T-cell (primary cell): ENCODE measurements at regions not wholly inside any gene's neighbourhood (a gene's known extent, or its start where the extent isn't known, plus 50 kb on each side); places are given as distances from the start of the nearest gene placed in this dataset.

ENCODE experiments used
- ATAC-seq, 4 experiments: fragments of 200-7000 bp in 3 of 4; fragments of 150-1000 bp in 1 of 4; cut with Tn5 transposase; replicated peaks in 1 of 4; 1 replicate in 3 of 4; 2 replicates in 1 of 4; pipeline ENCODE4 v1.10.0; 2021; ENCODE audit warnings: moderate library complexity in 3 of 4, mild to moderate bottlenecking in 2 of 4, moderate number of reproducible peaks in 1 of 4
- CTCF ChIA-PET, 2 donors: fragments of 300-600 bp; sonication (Branson Sonifier 250); formaldehyde crosslinking; loops; one replicate each; lab custom pipeline; 2022; ENCODE audit warnings: antibody characterized with exemption in 2 of 2; lab: Charles Lee
- POLR2A ChIA-PET, 2 donors: fragments of 300-600 bp; sonication (Branson Sonifier 250); formaldehyde crosslinking; loops; one replicate each; lab custom pipeline; 2022; ENCODE audit warnings: antibody characterized with exemption in 2 of 2; lab: Charles Lee
- DNase-seq, 35 experiments: peaks; one replicate each; pipeline versions ENCODE4 v3.0.0 to v3.0.0-alpha.2; 2013 to 2023
- H3K27ac ChIP-seq: one replicate; pipeline ENCODE4 v1.5.1; 2013; ENCODE audit warnings: low read length
- H3K27me3 ChIP-seq, 2 experiments: replicated peaks in 1 of 2; 1 replicate in 1 of 2; 2 replicates in 1 of 2; pipeline versions ENCODE4 v1.6.1 to v1.7.0; 2013; ENCODE audit warnings: low read length in 1 of 2, mixed read lengths in 1 of 2; ENCODE audit not compliant: control insufficient read depth in 2 of 2, insufficient read depth in 2 of 2; ENCODE audit errors: extremely low read depth in 1 of 2
- H3K36me3 ChIP-seq, 2 donors: 1 replicate in 1 of 2; 2 replicates in 1 of 2; pipeline versions ENCODE4 v1.6.1 to v1.7.0; 2013; ENCODE audit warnings: low read length in 1 of 2; ENCODE audit not compliant: control insufficient read depth in 2 of 2, insufficient read depth in 1 of 2; ENCODE audit errors: extremely low read depth in 1 of 2
- H3K4me1 ChIP-seq, 2 experiments: 1 replicate in 1 of 2; 2 replicates in 1 of 2; pipeline versions ENCODE4 v1.6.1 to v1.7.0; 2013; ENCODE audit warnings: low read length in 2 of 2, mixed read lengths in 1 of 2; ENCODE audit not compliant: insufficient read depth in 2 of 2, control insufficient read depth in 1 of 2; ENCODE audit errors: extremely low read depth in 1 of 2
- H3K4me3 ChIP-seq, 2 donors: 1 replicate in 1 of 2; 2 replicates in 1 of 2; pipeline versions ENCODE4 v1.5.1 to v1.7.0; 2013; ENCODE audit warnings: mild to moderate bottlenecking in 2 of 2, low read length in 1 of 2, moderate library complexity in 1 of 2; ENCODE audit not compliant: control insufficient read depth in 1 of 2; ENCODE audit errors: extremely low read depth in 1 of 2
- H3K9me3 ChIP-seq: 2 replicates; pipeline ENCODE4 v1.7.0; 2013
- H3K27ac Mint-ChIP-seq, 2 donors: one replicate each; pipeline ENCODE4 v1.8.0; 2020 to 2021; ENCODE audit warnings: mild to moderate bottlenecking in 2 of 2, mixed read lengths in 2 of 2
- H3K27me3 Mint-ChIP-seq, 2 donors: one replicate each; pipeline ENCODE4 v1.8.0; 2021 to 2022; ENCODE audit warnings: mixed read lengths in 2 of 2
- H3K36me3 Mint-ChIP-seq: one replicate; pipeline ENCODE4 v1.8.0; 2021; ENCODE audit warnings: mixed read lengths
- H3K4me1 Mint-ChIP-seq, 3 donors: one replicate each; pipeline ENCODE4 v1.8.0; 2020 to 2022; ENCODE audit warnings: mixed read lengths in 3 of 3, mild to moderate bottlenecking in 1 of 3
- H3K4me3 Mint-ChIP-seq, 3 donors: one replicate each; pipeline ENCODE4 v1.8.0; 2020 to 2022; ENCODE audit warnings: mild to moderate bottlenecking in 3 of 3, mixed read lengths in 3 of 3, moderate library complexity in 3 of 3
- H3K9me3 Mint-ChIP-seq, 3 donors: one replicate each; pipeline ENCODE4 v1.8.0; 2020 to 2022; ENCODE audit warnings: mixed read lengths in 3 of 3
- WGBS: methylation state at CpG from one replicate; pipeline ENCODE4 v1.1.5; 2013; ENCODE audit warnings: missing lambda C conversion rate; ENCODE audit not compliant: insufficient coverage; 5-methylcytosine and 5-hydroxymethylcytosine counted together

DNA sequence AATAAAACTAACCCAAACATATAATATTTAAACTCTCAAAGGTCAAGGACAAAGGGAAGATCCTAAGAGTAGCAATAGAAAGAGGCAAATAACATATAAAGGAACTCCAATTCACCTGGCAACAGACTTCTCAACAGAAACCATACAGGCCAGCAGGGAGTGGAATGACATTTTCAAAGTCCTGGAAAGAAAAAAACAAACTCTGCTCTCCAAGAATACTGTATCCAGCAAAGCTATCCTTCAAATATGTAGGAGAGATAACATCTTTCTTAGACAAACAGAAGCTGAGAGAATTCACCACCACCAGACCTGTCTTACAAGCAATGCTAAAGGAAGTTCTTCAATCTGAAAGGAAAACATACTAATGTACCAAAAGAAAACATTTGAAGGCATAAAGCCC is 51.5 kb upstream of the TMEM158 start:
- H3K9me3 Mint-ChIP-seq, result peaks cover 12 to 38% (median 15%) of the 10 kb centered on the region in 3 donors
- CTCF ChIA-PET, result no interaction called here
- no peak overlapping the region for H3K27ac ChIP-seq

DNA sequence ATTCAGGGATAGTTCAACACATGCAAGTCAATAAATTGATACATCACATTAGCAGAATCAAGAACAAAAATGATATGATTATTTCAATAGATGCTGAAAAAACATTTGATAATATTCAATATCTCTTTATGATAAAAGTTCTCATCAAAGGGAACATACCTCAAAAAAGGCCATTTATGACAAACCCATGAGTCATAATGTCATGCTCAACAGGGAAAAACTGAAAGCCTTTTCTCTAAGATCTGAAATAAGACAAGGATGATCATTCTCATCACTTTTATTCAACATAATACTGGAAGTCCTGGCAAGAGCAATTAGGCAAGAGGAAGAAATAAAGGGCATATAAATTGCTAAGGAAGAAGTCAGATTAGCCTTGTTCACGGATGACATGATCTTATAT is 54.1 kb upstream of the TMEM158 start:
- DNase-seq (no peak), ATAC-seq (no peak)
- H3K4me3 Mint-ChIP-seq, result no peak overlapping the region
- WGBS, result no CpG with 5 or more reads among the region's 1 CpG
- peaks cover 12 to 27% of the 10 kb centered on the region in 2 donors for H3K27me3 Mint-ChIP-seq
- peaks cover 4% of the 10 kb centered on the region for H3K36me3 Mint-ChIP-seq
- POLR2A ChIA-PET, result no interaction called here
- H3K27me3 ChIP-seq, result peaks cover 0 to 4% of the 10 kb centered on the region in 2 experiments
- H3K4me1 Mint-ChIP-seq, result no peaks in the 10 kb centered on the region
- H3K27ac ChIP-seq, result no peak overlapping the region
- H3K36me3 ChIP-seq, result no peaks in the 10 kb centered on the region
- CTCF ChIA-PET, result no interaction called here
- H3K4me1 ChIP-seq, result no peaks in the 10 kb centered on the region
- H3K4me3 ChIP-seq, result no peak overlapping the region
- no peaks in the 10 kb centered on the region for H3K9me3 ChIP-seq
- H3K9me3 Mint-ChIP-seq, result peaks cover 12 to 38% (median 15%) of the 10 kb centered on the region in 3 donors
- no peak overlapping the region for H3K27ac Mint-ChIP-seq

More for the DNA sequence above, 51.5 kb upstream of the TMEM158 start:
- Mint-ChIP-seq H3K4me1 (no peaks in the 10 kb centered on the region), H3K27me3 (peaks cover 19 to 26% of the 10 kb centered on the region in 2 donors), H3K4me3 (no peak overlapping the region), H3K36me3 (peaks cover 4% of the 10 kb centered on the region), H3K27ac (no peak overlapping the region)
- no peaks in the 10 kb centered on the region for H3K4me1 ChIP-seq
- H3K36me3 ChIP-seq, result no peaks in the 10 kb centered on the region
- peaks cover 0 to 17% of the 10 kb centered on the region in 2 experiments for H3K27me3 ChIP-seq
- H3K9me3 ChIP-seq, result no peaks in the 10 kb centered on the region
- POLR2A ChIA-PET, result no interaction called here
- H3K4me3 ChIP-seq, result no peak overlapping the region
- DNase-seq, result no peak
- ATAC-seq, result no peak

DNA sequence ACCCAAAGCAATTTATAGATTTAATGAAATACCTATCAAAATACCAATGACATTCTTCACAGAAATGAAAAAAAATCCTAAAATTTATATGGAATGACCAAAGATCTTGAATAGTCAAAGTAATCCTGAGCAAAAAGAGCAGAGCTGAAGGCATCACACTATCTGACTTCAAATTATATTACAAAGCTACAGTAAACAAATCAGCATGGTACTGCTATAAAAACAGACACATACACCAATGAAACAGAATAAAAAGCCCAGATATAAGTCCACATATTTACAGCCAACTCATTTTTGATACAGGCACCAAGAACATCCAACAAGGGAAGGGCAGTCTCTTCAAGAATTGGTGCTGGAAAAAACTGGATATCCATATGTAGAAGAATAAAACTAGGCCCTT is 54.9 kb upstream of the TMEM158 start:
- H3K4me3 ChIP-seq, result no peak overlapping the region
- H3K36me3 Mint-ChIP-seq, result peaks cover 4% of the 10 kb centered on the region
- H3K27ac ChIP-seq, result no peak overlapping the region
- H3K9me3 ChIP-seq, result no peaks in the 10 kb centered on the region
- POLR2A ChIA-PET, result no interaction called here
- H3K4me1 Mint-ChIP-seq, result no peaks in the 10 kb centered on the region
- peaks cover 10 to 25% of the 10 kb centered on the region in 2 donors for H3K27me3 Mint-ChIP-seq
- peaks cover 0 to 2% of the 10 kb centered on the region in 2 experiments for H3K27me3 ChIP-seq
- H3K36me3 ChIP-seq, result no peaks in the 10 kb centered on the region
- peaks cover 12 to 38% (median 15%) of the 10 kb centered on the region in 3 donors for H3K9me3 Mint-ChIP-seq
- H3K4me3 Mint-ChIP-seq, result no peak overlapping the region
- DNase-seq (no peak), ATAC-seq (no peak)
- no peak overlapping the region for H3K27ac Mint-ChIP-seq
- CTCF ChIA-PET, result no interaction called here
- no peaks in the 10 kb centered on the region for H3K4me1 ChIP-seq

DNA sequence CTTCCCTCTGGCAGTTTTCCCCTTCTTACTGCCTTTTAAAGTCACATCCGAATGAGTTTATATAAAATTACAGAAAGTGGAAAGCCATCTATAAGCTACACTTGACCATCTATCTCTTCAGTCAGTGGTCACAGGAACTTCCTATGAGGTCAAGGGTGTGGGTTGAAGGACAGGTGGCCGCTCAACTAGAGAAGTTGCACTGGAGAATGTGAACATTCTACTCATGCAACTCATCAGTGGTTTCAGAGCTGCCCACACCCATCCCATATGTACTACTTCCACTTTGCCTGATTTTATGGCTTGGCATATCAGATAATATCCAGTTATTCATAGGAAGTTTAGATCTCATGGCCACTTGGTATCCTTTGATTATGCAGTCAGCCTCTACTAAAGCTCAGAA is 57.4 kb upstream of the TMEM158 start:
- ChIA-PET POLR2A (no interaction called here), CTCF (no interaction called here)
- peaks cover 7 to 24% (median 13%) of the 10 kb centered on the region in 3 donors for H3K9me3 Mint-ChIP-seq
- no peak overlapping the region for H3K4me3 ChIP-seq
- H3K27me3 Mint-ChIP-seq, result peaks cover 24 to 40% of the 10 kb centered on the region in 2 donors
- DNase-seq (no peak), ATAC-seq (no peak)
- no peak overlapping the region for H3K27ac ChIP-seq
- H3K27me3 ChIP-seq, result peaks cover 0 to 6% of the 10 kb centered on the region in 2 experiments
- WGBS, result no CpG with 5 or more reads among the region's 2 CpGs
- H3K4me1 ChIP-seq, result no peaks in the 10 kb centered on the region
- peaks cover 4% of the 10 kb centered on the region for H3K36me3 Mint-ChIP-seq
- no peaks in the 10 kb centered on the region for H3K9me3 ChIP-seq
- no peaks in the 10 kb centered on the region for H3K4me1 Mint-ChIP-seq
- H3K36me3 ChIP-seq, result no peaks in the 10 kb centered on the region
- no peak overlapping the region for H3K4me3 Mint-ChIP-seq
- H3K27ac Mint-ChIP-seq, result no peak overlapping the region

DNA sequence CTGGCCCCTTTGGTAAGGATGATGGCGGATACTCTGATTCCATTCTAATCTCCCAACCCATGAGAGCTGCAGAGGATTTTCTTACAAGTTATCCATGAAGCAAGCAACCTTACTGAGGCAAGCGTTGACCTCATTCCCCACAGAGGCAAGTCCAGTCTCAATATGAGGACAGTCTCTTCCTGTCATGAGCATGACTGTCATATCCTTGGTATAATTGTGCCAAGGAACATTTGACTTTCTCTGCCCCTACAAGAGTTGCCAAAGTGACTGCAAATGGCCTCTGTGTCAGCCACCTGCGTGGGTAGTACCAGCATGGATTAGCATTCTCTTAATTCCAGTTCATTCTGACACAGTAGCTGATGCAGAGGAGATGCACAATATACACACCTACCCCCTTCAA is 71.2 kb upstream of the TMEM158 start:
- CTCF ChIA-PET, result no interaction called here
- Histone ChIP-seq H3K4me1 (no peaks in the 10 kb centered on the region), H3K27ac (no peak overlapping the region), H3K36me3 (no peaks in the 10 kb centered on the region), H3K4me3 (no peak overlapping the region), H3K9me3 (peaks cover 2% of the 10 kb centered on the region), H3K27me3 (peaks cover 0 to 17% of the 10 kb centered on the region in 2 experiments)
- peaks cover 25 to 34% of the 10 kb centered on the region in 2 donors for H3K27me3 Mint-ChIP-seq
- peaks cover 5% of the 10 kb centered on the region for H3K36me3 Mint-ChIP-seq
- WGBS, result 100% methylated on average over 1 of the region's 3 CpGs
- H3K9me3 Mint-ChIP-seq, result peaks cover 4 to 11% (median 8%) of the 10 kb centered on the region in 3 donors
- H3K4me1 Mint-ChIP-seq, result no peaks in the 10 kb centered on the region
- DNase-seq (no peak), ATAC-seq (no peak)
- no peak overlapping the region for H3K4me3 Mint-ChIP-seq
- POLR2A ChIA-PET, result no interaction called here
- H3K27ac Mint-ChIP-seq, result no peak overlapping the region

DNA sequence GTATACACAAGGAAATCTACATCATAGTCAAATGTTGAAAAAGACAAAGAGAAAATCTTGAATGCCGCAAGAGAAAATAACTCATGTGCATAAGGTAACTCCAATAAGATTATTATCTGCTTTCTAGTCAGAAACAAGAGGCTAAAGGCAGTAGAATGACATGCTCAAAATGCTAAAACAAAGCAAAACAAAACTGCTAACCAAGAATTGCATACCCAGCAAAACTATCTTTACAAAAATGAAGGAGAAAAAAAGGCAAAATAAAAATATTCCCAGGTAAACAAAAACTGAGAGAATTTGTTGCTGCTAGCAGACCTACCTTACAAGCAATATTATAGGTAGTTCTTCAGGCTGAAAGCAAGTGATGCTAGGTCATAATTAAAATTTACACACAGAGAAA is 76.4 kb upstream of the TMEM158 start:
- H3K4me1 ChIP-seq, result no peaks in the 10 kb centered on the region
- peaks cover 5% of the 10 kb centered on the region for H3K36me3 Mint-ChIP-seq
- ChIA-PET CTCF (no interaction called here), POLR2A (no interaction called here)
- H3K9me3 Mint-ChIP-seq, result peaks cover 8 to 21% (median 10%) of the 10 kb centered on the region in 3 donors
- H3K36me3 ChIP-seq, result no peaks in the 10 kb centered on the region
- no CpG with 5 or more reads among the region's 1 CpG for WGBS
- H3K4me1 Mint-ChIP-seq, result no peaks in the 10 kb centered on the region
- peaks cover 2% of the 10 kb centered on the region for H3K9me3 ChIP-seq
- no peak for ATAC-seq
- H3K27ac Mint-ChIP-seq, result no peak overlapping the region
- H3K27me3 ChIP-seq, result peaks cover 0 to 11% of the 10 kb centered on the region in 2 experiments
- no peak for DNase-seq
- H3K27me3 Mint-ChIP-seq, result peaks cover 15 to 17% of the 10 kb centered on the region in 2 donors
- no peak overlapping the region for H3K4me3 ChIP-seq
- no peak overlapping the region for H3K4me3 Mint-ChIP-seq
- H3K27ac ChIP-seq, result no peak overlapping the region
